ENCODE measurements at regions not wholly inside any gene's neighbourhood (a gene's known extent, or its start where the extent isn't known, plus 50 kb on each side); places are given as distances from the start of the nearest gene placed in this dataset.

GRCh38 chr14:71415404-71415690, 508.1 kb downstream of the PCNX1 start:
- TF ChIP-seq CTCF (conservative IDR thresholded peaks at IDR 0.05; ENCODE audit: low read depth, low read length) (no peak), POLR2A (IDR thresholded peaks at IDR 0.05; ENCODE audit: low read depth, low read length) (no peak), CEBPB (IDR thresholded peaks at IDR 0.05; ENCODE audit: low read depth, low read length) (peak; percentile 93), RAD21 (IDR thresholded peaks at IDR 0.05; ENCODE audit: low read length) (no peak)
